GM18520 (cell line): ENCODE measurements at regions not wholly inside any gene's neighbourhood (a gene's known extent, or its start where the extent isn't known, plus 50 kb on each side); places are given as distances from the start of the nearest gene placed in this dataset.

Experiments used
- ATAC-seq: cut with Tn5 transposase; IDR thresholded peaks from one replicate; pipeline ENCODE4 v1.9.1; 2021; ENCODE audit not compliant: unreplicated experiment

DNA sequence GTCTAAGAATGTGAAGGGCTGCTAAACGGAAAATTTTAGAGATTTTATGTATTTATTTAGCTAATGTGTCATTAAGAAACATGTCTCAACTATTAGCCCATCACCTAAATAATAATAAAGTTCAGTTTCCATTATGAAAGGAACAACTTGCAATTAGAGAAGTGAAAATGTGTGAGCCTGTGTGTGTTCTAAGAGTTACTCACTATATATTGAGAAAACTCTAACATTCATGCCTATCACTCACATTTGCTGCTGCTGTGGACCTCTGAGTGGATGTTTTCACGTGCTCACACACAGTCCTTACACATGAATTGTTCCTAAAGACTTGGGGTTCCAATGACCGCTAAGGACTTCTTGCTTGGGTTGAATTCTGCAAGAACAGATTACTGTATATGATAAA lies 364.0 kb downstream of the TMA16 start:
- no peak for ATAC-seq

DNA sequence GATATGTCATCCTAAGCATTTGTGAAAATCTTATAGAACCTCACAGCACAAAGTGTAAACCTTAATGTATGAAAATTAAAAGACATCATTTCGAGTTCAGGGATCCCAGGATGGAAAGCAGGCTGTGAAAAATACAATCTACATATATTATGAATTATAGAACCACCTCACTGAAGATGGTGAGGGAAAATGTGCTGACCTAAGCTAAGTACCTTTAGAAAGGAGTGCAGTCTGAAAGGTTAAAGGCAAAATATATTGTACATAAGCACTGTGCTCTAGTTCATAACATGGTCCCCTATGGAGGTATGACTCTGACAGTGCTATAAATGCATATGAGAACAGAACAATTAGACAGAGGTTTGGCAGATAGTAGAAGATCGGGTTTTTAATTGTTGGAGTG lies 368.6 kb downstream of the TMA16 start:
- ATAC-seq: no peak

DNA sequence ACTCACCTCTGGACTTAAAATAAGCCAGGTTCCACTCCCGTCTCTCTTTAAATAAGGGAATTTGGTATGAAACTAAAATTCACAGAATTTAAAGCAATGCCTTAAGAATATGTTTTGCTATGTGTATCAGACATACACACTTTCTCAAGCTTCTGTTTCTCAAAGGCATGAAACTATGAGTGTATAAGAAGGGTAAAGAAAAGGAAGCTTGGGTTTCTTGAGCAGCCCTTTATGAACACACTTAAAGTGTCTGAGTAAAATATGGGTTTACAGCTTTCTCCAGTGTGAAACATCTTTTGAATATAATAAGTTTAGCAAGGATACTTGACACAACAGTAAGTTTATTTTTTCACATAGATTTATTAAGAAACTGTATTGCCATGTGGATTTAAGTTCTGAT lies 370.5 kb downstream of the TMA16 start:
- ATAC-seq: no peak

DNA sequence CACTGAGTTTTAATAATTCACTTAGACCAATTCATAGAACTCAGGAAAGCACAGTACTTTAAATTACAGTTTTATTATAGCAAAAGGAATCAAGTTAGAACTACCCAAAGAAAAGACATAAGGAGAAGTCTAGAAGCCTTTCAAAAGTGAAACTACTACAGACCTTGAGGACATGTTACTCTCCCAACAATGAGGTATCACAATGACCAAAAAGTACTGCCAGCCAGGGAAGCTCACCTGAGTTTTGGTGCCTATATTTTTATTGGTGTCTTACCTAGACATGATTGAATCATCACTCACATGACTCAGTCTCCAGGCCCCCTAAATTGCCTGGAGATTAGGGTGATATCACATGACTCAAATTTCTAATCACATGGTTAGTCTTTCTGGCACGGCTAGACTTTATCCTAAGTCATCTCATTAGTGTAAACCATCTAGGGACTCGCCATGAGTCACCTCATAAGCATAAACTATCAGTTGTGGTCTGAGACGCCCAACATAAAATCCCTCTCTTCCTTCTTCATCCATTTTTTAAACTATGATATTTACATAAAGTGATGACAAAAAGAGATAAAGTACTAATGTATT lies 372.3 kb downstream of the TMA16 start:
- peak; percentile 89 for ATAC-seq

DNA sequence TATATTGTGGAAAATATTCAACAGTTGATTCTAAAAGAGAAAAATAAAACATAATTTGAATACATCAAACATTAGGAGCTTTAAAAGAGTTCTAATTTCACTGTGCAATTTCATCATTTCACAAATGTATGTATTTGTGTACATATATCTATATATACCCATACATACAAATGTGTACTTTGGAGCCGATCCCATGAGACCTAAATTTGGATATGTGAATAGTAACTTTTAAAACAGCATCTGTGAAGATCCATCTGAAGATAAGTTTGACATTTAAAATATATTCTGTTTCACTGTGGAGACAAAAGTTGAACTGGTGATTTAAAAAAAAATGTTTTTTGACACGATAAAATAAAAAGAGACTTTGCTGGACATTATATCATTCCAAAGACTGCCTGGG lies 374.0 kb downstream of the TMA16 start:
- no peak for ATAC-seq

DNA sequence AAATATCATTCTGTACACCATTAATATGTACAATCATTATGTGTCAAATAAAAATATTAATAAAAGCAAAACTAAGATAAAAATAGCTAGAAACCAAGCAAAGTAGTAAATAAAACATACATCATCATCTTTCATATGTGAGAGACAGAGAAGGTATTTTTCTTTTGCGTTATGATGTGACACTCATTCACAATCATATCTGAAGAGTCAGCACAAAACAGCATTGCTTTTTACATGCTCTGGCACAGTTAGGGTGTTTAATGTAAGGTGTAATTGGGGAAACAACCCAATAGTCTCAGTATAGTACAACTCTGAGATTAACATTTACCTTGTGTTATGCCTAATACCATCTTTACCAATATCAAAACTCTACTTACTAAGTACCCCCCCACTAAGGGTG lies 376.6 kb downstream of the TMA16 start:
- no peak for ATAC-seq

DNA sequence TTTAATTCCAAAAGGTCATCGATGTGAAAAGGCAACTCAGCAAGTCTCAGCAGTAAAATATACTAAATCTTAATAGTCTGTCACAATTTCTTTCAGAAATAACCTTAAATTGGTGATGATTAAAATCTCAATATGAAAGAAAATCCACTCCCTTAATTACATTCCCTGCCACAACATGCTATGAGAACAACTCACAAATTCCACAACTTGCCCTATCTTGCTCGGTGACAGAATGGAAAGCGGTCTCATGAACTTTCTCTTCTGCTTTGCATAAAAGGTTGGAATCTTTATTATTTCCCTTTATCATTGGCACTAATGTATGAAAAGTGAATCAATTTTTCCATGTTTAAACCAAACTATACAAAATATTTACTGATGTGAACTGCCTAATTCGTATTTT lies 380.8 kb downstream of the TMA16 start:
- no peak for ATAC-seq

DNA sequence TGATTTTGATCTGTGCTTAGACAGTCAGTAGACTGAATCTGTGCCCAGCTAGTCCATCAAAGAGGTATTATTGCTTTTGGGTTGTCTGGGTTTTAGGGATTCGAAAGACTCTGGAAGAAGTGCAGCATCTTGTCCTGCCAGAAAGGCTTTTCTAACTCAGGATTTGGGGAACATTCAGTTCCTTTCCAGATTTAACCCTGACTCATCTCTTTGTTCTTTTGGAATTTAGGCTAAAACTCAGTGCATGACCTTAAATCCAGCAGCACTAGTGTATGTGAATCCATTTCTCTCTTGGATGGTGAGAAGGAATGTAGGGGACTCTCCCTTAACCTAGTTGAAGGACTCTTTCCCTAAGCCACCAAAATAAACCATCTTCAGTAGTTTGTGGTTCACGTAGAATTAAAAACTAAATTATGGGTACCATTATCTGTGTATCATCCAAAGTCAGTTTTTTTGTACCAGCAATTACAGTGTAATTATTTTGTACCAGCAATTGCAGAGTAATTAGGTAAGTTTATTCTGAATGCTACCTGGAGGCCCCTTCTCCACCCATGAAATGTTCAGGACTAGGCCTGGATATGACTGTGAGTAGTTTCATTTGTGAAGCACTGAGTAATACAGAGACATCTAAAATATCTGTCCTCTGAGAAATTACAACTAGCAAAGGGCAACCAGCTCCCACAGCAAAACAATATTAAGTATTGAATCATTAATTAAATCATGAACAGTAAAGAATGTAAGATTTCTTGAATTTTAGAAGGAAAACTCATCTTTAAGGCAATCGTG lies 384.0 kb downstream of the TMA16 start:
- ATAC-seq: no peak

DNA sequence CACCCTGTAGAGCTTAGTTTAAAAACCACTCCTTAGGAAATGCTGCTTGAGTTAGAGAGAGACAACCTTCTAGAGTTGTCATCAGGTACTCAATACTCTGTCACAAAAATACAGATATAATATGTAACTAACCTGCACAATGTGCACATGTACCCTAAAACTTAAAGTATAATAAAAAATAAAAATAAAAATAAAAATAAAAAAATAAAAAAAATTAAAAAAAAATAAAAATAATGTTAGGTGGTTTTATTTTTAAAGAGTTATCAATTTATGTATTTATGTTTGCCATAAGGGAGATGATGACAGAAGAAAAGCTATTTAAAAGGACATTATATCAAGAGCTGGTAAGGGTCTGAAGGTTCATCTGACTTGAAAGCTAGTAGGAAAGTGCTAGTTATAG lies 397.9 kb downstream of the TMA16 start:
- no peak for ATAC-seq

DNA sequence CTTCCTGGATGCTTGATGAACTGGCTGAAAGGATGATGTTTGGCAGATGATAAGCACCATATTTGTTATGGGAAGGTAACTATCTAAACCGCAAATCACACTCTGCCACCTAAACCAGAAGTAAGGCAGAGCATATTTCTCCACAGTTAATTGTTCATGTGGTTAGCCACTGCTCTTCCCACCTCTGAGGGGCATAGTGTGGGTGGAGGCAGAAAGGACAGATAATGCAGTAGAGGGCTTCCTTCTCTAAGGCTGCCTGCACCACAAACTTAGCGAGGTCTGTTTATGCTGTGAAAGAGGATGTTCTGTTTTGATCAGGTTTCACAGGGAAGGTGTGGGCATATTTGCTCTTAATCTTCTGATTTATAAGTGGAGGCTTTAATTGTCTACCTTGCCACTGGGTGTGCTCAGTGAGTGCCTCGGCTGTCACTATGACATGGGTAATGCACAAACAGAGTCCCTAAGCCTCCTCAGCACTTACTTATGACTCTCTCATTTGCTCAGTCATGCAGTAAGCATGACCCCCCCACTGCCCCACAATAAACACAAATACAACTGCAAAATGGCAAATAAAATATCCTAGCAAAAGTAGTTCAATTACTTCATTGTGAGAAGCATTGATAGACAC lies 401.0 kb downstream of the TMA16 start:
- ATAC-seq: no peak

DNA sequence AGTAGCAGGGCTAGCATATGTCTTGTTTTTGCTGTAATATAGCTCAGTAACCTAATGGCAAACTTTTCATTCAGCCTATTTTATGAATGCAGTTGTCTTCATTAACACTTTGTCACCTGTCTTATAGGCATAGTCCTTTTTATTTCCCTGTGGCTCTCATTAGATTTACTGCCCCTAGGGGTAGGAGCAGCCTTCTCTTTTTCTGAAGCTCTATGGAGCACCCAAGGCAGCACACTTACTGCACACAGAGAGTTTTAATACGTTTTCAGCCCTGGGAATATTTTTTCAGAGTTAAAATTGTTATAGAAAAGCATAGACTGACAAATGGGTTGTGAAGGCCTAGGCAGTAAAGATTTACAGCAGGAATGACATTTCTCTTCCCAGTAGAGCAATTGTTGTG lies 406.8 kb downstream of the TMA16 start:
- no peak for ATAC-seq

DNA sequence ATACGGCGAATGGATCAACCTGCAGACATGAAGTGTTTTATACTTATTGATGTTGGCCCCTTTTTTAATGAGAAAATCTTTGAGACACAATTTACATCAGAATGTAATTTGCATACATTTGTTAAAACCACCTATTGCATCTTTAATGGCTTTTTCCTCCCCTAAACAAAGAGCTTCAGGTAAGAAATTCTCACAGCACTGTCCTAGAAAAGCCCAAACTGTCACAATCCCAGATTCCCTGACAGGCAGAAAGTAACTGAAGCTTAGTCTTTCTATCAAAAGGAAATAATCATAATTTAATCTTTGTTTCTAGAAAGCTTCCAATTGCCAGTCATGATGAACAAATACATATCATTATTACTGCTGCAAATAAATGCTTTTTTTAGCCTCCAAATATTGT lies 407.9 kb downstream of the TMA16 start:
- ATAC-seq: no peak

DNA sequence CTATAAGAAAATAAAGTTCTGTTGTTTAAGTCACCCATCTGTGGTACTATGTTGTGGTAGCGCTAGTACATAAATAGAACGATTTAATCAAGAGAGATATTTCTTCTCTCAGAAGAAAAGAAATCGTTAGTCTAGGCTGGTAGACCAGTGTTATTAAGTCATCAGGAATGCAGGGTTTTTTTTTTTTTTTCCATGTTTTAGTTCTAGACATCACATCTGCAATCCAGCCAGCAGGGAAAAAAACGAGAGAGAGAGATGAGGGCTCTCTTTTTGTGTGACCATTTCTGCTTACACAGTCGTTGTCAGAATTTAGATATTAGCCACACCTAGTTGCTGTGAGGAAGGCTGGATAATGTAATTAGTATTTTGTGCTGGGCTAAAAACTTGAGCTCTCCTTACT lies 417.4 kb downstream of the TMA16 start:
- no peak for ATAC-seq

DNA sequence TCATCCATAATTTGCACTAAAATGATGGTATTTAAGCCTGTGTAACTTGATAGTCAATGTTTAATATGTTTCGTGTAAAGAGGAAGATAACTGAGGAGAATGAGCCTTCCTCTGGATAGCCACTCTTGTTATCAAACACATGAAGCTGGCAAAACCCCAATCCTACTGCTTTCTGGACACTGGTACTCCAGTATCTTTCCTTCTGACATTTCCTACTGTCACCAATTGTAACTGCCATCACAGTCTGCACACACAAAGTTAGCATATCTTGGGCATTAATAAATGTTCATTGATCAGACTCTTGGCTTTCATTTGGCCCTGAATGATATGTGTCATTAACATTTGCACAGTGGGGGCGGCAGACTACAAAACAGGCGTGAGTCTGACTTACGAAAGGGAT lies 419.1 kb downstream of the TMA16 start:
- no peak for ATAC-seq

DNA sequence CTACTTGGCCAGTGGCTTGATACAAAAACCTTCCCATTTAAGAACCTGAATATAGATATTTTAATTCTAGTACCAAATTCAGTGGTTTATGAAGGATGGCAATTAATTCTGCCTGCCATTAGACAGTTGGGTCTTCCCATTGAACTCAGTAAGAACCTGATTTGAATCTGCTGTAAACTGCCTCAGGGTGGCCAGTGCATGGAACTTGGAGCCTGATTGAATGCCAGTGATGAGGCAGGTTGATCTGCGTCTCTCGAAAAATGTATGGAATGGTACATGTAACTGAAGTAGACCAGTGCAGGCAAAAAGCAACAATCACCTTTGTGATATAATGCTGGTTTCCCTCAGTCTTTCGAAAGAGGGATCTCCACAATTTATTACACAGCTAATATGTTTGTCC lies 421.4 kb downstream of the TMA16 start:
- no peak for ATAC-seq

DNA sequence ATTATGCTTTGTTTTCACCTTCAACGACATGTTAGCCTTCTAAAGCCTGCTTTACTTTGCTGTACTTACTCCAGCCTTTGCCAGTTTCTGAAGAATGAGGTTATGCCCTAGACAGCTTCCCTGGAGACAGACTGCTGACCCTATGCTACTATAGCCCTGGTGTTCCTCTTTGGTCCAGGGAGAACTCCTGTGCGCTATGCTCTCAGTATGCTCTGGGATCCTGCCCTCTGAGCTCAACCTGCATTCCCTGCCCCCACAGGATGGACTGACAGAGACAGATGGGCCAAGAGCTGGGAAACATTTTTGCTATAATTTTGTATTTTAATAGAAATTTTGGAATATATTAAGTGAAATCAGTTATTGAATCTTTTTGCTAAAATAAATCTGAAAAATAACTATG lies 425.9 kb downstream of the TMA16 start:
- ATAC-seq: no peak

DNA sequence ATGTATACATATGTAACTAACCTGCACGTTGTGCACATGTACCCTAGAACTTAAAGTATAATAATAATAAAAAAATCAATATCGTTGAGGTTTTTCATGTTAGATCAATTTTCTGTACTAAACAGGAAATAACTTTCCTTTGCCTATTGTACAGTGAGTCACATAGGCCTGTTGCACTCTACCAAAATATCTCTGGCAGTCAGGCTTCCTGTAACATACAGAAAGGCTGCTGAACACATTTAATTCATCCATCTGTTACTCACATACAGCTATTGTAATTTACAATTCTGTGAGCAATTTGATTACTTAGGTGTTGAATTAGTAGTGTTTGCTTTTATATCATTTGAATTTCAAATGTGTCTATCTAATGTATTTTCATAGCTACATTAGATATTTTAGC lies 427.8 kb downstream of the TMA16 start:
- ATAC-seq: no peak

DNA sequence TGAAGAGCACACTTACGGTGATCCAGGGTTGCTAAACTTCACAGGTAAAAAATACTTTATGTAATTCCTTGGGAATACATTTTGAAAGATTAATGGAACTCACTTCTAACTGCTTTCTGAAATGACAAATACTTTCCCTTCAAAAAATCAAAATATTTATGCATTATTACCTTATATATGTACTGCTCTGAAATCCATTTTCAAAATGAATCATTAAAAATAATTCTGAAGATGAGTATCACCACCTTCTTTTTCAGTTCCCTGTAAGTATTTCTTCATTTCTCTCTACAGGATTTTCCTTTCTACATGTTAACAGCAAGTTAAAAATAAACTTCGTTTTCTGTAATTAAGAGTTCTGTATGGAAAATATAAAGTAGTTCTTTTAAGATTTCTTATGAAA lies 428.6 kb downstream of the TMA16 start:
- no peak for ATAC-seq

DNA sequence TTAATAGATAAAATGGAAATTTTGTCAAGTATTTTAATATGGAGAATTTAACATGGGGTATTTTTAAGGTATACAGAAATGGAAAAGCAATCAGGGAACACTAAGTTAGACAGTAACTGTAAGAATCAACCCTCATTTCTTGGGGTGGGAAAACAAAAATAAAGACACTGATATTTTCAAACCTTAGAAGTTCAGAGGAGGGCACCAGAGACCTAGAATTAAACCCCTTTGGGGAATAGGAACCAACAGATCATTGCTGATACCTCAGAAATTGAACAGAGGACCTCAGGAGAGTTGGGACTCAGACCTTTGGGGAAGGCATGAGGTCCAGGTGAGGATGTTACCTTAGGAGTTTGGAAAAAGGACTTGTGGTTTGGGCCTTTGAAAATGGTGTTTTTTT lies 435.6 kb downstream of the TMA16 start:
- no peak for ATAC-seq

DNA sequence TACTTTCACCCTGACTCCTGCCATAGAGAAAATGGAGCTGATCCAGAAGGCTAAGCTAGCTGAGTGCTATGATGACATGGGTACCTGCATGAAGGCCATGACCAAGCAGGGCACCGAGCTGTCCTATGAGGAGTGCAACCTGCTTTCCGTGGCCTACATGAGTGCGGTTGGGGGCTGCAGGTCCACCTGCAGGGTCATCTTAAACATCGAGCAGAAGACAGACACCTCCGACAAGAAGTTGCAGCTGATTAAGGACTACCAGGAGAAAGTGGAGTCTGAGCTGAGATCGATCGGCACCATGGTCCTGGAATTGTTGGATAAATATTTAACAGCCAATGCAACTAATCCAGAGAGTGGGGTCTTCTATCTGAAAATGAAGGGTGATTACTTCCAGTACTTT lies 438.0 kb downstream of the TMA16 start:
- no peak for ATAC-seq

DNA sequence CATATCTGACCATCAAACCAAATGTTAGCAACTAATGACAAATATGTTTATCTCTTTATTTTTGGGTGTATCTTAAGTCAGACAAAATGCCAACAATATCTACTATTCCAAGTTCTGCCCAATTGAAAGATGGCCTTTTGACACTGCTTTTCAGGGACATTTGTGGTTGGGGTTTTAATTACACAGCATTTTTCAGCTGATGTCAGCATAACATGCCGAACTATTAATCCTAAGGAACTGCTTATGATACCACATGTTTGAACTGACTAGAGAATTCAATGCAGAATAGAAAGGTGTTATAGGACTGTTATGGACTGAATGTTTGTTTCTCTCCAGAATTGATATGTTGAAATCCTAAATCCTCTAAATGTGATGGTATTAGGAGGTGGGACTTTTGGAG lies 445.1 kb downstream of the TMA16 start:
- ATAC-seq: no peak

DNA sequence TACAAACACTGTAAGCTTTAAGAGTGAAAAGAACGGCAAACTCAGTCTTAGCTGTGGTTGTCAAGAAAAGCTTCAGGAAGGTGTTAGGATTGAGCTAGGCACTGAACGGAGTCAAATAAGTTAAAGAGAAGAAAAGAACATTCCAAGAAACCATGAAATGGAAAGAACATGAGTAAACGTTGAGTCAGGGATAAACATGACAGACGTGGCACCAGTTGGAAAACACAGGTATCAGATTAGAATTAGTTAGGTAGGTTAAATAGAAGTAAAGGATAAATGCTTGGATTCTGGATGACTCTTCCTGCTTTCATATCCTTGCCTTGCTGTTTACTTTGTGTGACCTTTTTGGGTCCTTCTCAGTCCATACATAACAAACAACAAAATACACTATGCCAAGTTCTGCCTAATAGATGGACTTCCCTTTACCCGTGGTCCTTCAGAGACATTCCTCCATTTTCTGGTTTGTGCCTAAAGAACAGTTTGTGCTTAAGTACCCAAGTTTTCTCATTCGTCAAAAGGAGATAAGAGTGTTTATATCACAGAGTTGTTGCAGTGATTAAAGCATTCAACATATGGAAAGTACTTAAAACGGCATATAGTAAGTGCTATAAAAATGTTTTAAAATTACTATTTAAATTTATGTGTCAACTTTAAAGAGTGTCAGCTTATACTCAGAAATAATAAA lies 446.9 kb downstream of the TMA16 start:
- no peak for ATAC-seq
